ENCODE measurements at regions not wholly inside any gene's neighbourhood (a gene's known extent, or its start where the extent isn't known, plus 50 kb on each side); places are given as distances from the start of the nearest gene placed in this dataset.

DNA sequence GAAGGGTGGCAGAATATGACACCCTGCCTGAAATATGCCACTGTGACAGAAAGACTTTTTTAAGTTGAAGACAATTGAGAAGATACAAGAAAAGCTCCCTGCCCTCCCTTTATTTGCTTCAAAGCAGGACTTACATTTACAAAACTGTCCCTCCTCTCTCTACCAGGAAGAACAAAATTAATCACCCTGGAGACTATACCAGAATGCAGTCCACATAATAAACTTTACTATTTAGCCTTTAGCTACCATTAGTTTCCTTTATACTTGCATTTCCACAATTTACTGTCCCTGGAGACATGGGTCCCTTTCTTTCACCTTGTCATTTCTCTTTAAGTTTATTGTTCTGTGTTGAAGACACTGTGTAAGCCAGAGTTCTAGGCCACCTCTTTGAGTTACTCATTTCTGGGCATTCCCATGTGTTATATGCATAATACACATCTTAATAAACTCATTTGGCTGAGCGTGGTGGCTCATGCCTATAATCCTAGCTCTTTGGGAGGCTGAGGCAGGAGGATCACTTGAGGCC is 238.8 kb downstream of the RFC3 start:
- intact Hi-C loops (cut with micrococcal nuclease) (no loop called here), dilution Hi-C loops (cut with MboI; ENCODE audit: extremely low pct_ligation_motif_present, low sequenced_read_pairs) (no loop called here)
- no peaks in the 10 kb centered on the region for H3K27me3 ChIP-seq (ENCODE audit: control insufficient read depth in 2 of 2, insufficient read depth in 2 of 2, low read length in 2 of 2)
- no peaks in the 10 kb centered on the region for H3K36me3 ChIP-seq (ENCODE audit: control insufficient read depth in 2 of 2, extremely low read depth in 1 of 2, insufficient read depth in 2 of 2, low read length in 2 of 2)
- H3K4me3 ChIP-seq (replicated peaks in 1 of 3; ENCODE audit: insufficient read depth in 1 of 3, low read depth in 1 of 3, low read length in 3 of 3) = no peak overlapping the region
- no peaks in the 10 kb centered on the region for H3K79me2 ChIP-seq (ENCODE audit: control insufficient read depth, insufficient read depth, low read length)
- FAIRE-seq (no peak), DNase-seq (ENCODE audit: low read depth, low spot score) (no peak)
- no peaks in the 10 kb centered on the region for H4K20me1 ChIP-seq (replicated peaks; ENCODE audit: control insufficient read depth, extremely low read depth, insufficient read depth, low read length)
- POLR2A ChIA-PET = no interaction called here
- H3K9me1 ChIP-seq (replicated peaks; ENCODE audit: control insufficient read depth, extremely low read depth, insufficient read depth, low read length) = no peaks in the 10 kb centered on the region
- H3K4me2 ChIP-seq (ENCODE audit: insufficient read depth, low read length) = no peak overlapping the region
- H3K9ac ChIP-seq (replicated peaks; ENCODE audit: extremely low read depth, insufficient read depth, low read length) = no peak overlapping the region
- no peaks in the 10 kb centered on the region for H3K9me3 ChIP-seq (replicated peaks; ENCODE audit: control insufficient read depth, insufficient read depth, low read length)
- TF ChIP-seq EZH2 (IDR thresholded peaks at IDR 0.05; ENCODE audit: borderline replicate concordance, low read depth, low read length, severe bottlenecking) (no peak), POLR2A (IDR thresholded peaks at IDR 0.05; ENCODE audit: low read depth, low read length) (no peak), FOS (IDR thresholded peaks at IDR 0.05; ENCODE audit: borderline replicate concordance, insufficient read depth, low read length) (no peak), CTCF (IDR thresholded peaks at IDR 0.05; ENCODE audit: extremely low read depth in 1 of 2, insufficient read depth in 1 of 2, low read depth in 1 of 2, low read length in 2 of 2) (no peak), GATA2 (IDR thresholded peaks at IDR 0.05; ENCODE audit: insufficient read depth, insufficient read length, low read depth, low read length) (no peak), JUN (IDR thresholded peaks at IDR 0.05; ENCODE audit: borderline replicate concordance, insufficient read depth, insufficient read length, low read depth) (no peak), MYC (IDR thresholded peaks at IDR 0.05; ENCODE audit: low read depth, low read length) (no peak), POLR2AphosphoS5 (IDR thresholded peaks at IDR 0.05; ENCODE audit: insufficient read depth, low read depth, low read length) (no peak)
- TF ChIP-seq, protein P1, sequence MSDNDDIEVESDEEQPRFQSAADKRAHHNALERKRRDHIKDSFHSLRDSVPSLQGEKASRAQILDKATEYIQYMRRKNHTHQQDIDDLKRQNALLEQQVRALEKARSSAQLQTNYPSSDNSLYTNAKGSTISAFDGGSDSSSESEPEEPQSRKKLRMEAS (IDR thresholded peaks at IDR 0.05; ENCODE audit: insufficient read depth, insufficient read length) = no peak
- H3K27ac ChIP-seq (ENCODE audit: insufficient read depth, low read depth, low read length) = no peak overlapping the region
- H2AFZ ChIP-seq (ENCODE audit: low read depth, low read length) = no peak overlapping the region
- no peaks in the 10 kb centered on the region for H3K4me1 ChIP-seq (ENCODE audit: control insufficient read depth, extremely low read depth, insufficient read depth, low read length)
- CTCF ChIA-PET = interaction anchor here (0.8 to 0.9 kb wide), 2 partner anchors 17 to 127 kb away, joined by 3 read pairs; no protein-coding TSS in a partner anchor
- no TSS peak for BruUV-seq (replicated peaks)
